ENCODE measurements at regions not wholly inside any gene's neighbourhood (a gene's known extent, or its start where the extent isn't known, plus 50 kb on each side); places are given as distances from the start of the nearest gene placed in this dataset.

DNA sequence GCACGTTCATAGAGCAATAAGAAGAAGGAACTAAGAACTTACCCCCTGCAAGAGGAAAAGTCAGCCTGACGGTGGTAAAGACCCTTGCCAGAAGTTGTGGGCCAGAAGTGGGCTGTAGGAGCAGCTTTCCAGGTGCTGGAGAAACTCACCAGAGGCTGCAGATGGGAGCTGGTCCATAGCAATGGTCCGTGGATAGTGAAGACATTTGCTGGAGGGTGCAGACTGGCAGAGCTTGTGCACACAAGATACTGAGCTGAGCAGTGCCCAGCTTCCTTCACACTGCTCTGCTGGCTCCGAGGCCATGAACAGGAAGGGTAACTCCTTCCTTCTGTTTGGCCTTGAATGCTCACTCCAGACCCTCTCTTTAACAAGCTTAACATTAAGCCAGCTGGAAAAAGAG is 149.8 kb upstream of the BNIP2 start:
- Histone ChIP-seq H3K36me3 (ENCODE audit: control insufficient read depth, insufficient read depth, low read length) (no peaks in the 10 kb centered on the region), H3K27ac (ENCODE audit: low read depth, low read length) (no peak overlapping the region), H3K9me3 (ENCODE audit: control insufficient read depth, insufficient read depth, low read length) (no peaks in the 10 kb centered on the region), H3K4me3 (ENCODE audit: low read depth, low read length) (no peak overlapping the region), H3K4me1 (ENCODE audit: control insufficient read depth, insufficient read depth, low read length) (peaks cover 3% of the 10 kb centered on the region), H3K27me3 (ENCODE audit: control insufficient read depth, insufficient read depth, low read length) (no peaks in the 10 kb centered on the region)
- DNase-seq (ENCODE audit: low read depth in 4 of 6, low spot score in 6 of 6), result no peak
- WGBS (ENCODE audit: insufficient coverage), result 70% methylated on average over 2 of the region's 4 CpGs

DNA sequence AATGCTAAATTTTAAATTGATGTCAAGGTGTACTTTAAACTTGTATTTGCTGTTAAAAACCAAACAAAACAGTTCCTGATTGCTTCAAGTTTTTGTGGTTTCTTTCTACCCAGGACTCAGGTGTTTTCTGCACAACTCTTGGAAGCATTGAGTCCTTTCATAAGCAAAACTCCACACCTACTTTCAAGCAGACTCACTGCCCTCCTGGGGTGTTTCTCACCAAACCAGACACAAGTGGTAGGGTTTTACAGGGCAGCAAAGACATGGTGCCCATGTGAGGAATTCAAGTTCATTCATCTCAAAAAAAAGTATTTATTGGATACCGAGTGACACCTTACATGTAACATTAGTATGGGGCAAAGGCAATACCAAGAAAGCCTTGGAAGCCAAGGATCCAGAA is 146.7 kb upstream of the BNIP2 start:
- no CpG with 5 or more reads among the region's 1 CpG for WGBS (ENCODE audit: insufficient coverage)
- no peak for DNase-seq (ENCODE audit: low read depth in 4 of 6, low spot score in 6 of 6)
- peaks cover 3% of the 10 kb centered on the region for H3K4me1 ChIP-seq (ENCODE audit: control insufficient read depth, insufficient read depth, low read length)
- peaks cover 2% of the 10 kb centered on the region for H3K27me3 ChIP-seq (ENCODE audit: control insufficient read depth, insufficient read depth, low read length)
- no peaks in the 10 kb centered on the region for H3K9me3 ChIP-seq (ENCODE audit: control insufficient read depth, insufficient read depth, low read length)
- H3K4me3 ChIP-seq (ENCODE audit: low read depth, low read length), result no peak overlapping the region
- H3K27ac ChIP-seq (ENCODE audit: low read depth, low read length), result no peak overlapping the region
- no peaks in the 10 kb centered on the region for H3K36me3 ChIP-seq (ENCODE audit: control insufficient read depth, insufficient read depth, low read length)

DNA sequence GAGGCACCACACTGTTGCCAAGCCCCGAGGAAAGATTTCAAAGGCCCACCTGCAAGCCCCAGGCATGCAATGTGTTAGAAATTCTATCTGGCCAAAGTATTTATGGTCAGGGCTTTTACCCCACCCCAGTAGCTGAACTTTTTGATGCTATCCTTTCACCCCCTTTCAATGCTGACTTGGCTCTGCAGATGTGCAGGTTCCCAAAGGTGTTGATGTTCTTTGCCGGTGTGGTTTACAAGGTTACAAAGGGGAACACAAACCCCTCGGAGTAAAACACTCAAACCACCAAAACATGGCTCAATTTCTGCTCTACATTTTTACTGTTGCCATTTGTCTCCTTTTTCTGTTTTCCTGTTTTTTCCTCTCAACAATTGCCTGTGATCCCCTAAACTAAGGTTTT is 145.4 kb upstream of the BNIP2 start:
- Histone ChIP-seq H3K4me1 (ENCODE audit: control insufficient read depth, insufficient read depth, low read length) (peaks cover 3% of the 10 kb centered on the region), H3K4me3 (ENCODE audit: low read depth, low read length) (no peak overlapping the region), H3K27me3 (ENCODE audit: control insufficient read depth, insufficient read depth, low read length) (peaks cover 2% of the 10 kb centered on the region), H3K36me3 (ENCODE audit: control insufficient read depth, insufficient read depth, low read length) (no peaks in the 10 kb centered on the region), H3K27ac (ENCODE audit: low read depth, low read length) (no peak overlapping the region), H3K9me3 (ENCODE audit: control insufficient read depth, insufficient read depth, low read length) (no peaks in the 10 kb centered on the region)
- no peak for DNase-seq (ENCODE audit: low read depth in 4 of 6, low spot score in 6 of 6)
- WGBS (ENCODE audit: insufficient coverage), result no CpG with 5 or more reads among the region's 3 CpGs

DNA sequence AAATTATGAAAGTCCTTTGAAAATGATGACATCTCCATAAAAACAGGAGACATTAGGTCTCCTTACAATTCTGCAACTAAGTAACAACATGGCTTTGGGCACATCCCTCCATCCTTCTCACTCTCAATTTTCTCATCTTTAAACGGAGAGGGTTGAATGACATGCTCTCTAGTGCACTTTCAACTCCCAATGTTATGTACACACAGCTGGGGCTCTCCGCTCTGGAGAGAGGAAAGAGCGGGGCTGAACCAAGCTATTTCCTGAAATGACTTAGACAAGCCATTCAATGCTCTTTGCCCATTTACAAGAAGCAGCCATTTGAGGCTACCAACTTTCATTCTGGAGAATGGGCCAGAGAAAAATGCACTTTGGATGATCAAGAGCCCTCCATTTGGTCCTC is 144.2 kb upstream of the BNIP2 start:
- 71% methylated on average over 1 of the region's 3 CpGs for WGBS (ENCODE audit: insufficient coverage)
- no peak for DNase-seq (ENCODE audit: low read depth in 4 of 6, low spot score in 6 of 6)
- Histone ChIP-seq H3K4me3 (ENCODE audit: low read depth, low read length) (no peak overlapping the region), H3K27me3 (ENCODE audit: control insufficient read depth, insufficient read depth, low read length) (peaks cover 2% of the 10 kb centered on the region), H3K27ac (ENCODE audit: low read depth, low read length) (no peak overlapping the region), H3K4me1 (ENCODE audit: control insufficient read depth, insufficient read depth, low read length) (peaks cover 3% of the 10 kb centered on the region), H3K36me3 (ENCODE audit: control insufficient read depth, insufficient read depth, low read length) (no peaks in the 10 kb centered on the region), H3K9me3 (ENCODE audit: control insufficient read depth, insufficient read depth, low read length) (no peaks in the 10 kb centered on the region)

- H3K4me3 ChIP-seq (ENCODE audit: low read depth, low read length), result no peak overlapping the region
- H3K27me3 ChIP-seq (ENCODE audit: control insufficient read depth, insufficient read depth, low read length), result peaks cover 2% of the 10 kb centered on the region
- 94% methylated on average over 5 of the region's 5 CpGs for WGBS (ENCODE audit: insufficient coverage)
- DNase-seq (ENCODE audit: low read depth in 4 of 6, low spot score in 6 of 6), result no peak
- no peak overlapping the region for H3K27ac ChIP-seq (ENCODE audit: low read depth, low read length)
- H3K4me1 ChIP-seq (ENCODE audit: control insufficient read depth, insufficient read depth, low read length), result peaks cover 3% of the 10 kb centered on the region
- no peaks in the 10 kb centered on the region for H3K36me3 ChIP-seq (ENCODE audit: control insufficient read depth, insufficient read depth, low read length)
- H3K9me3 ChIP-seq (ENCODE audit: control insufficient read depth, insufficient read depth, low read length), result no peaks in the 10 kb centered on the region
Observed at GRCh38 chr15:59830873-59831272, 141.8 kb upstream of the BNIP2 start.

GRCh38 chr15:59830098-59830497 is 141.0 kb upstream of the BNIP2 start:
- Histone ChIP-seq H3K9me3 (ENCODE audit: control insufficient read depth, insufficient read depth, low read length) (no peaks in the 10 kb centered on the region), H3K27ac (ENCODE audit: low read depth, low read length) (no peak overlapping the region), H3K27me3 (ENCODE audit: control insufficient read depth, insufficient read depth, low read length) (peaks cover 2% of the 10 kb centered on the region), H3K36me3 (ENCODE audit: control insufficient read depth, insufficient read depth, low read length) (no peaks in the 10 kb centered on the region), H3K4me3 (ENCODE audit: low read depth, low read length) (no peak overlapping the region), H3K4me1 (ENCODE audit: control insufficient read depth, insufficient read depth, low read length) (peaks cover 3% of the 10 kb centered on the region)
- no peak for DNase-seq (ENCODE audit: low read depth in 4 of 6, low spot score in 6 of 6)
- WGBS (ENCODE audit: insufficient coverage), result no CpG with 5 or more reads among the region's 2 CpGs

DNA sequence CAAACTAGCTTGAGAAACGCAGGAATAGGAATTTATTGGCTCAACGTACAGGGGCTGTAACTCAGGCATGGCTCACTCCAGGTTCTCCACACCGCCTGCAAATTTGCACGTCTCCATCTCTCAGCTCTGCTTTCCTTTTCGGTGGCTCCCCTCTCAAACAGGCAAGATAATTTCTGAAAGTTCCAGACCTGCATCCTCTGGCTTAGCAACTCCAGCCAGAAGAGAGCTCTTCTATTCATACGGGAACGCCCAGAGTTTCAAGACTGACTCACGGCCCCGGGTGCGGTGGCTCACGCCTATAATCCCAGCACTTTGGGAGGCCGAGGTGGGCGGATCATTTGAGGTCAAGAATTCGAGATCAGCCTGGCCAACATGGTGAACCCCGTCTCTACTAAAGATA is 139.7 kb upstream of the BNIP2 start:
- no peak overlapping the region for H3K4me3 ChIP-seq (ENCODE audit: low read depth, low read length)
- no peak overlapping the region for H3K27ac ChIP-seq (ENCODE audit: low read depth, low read length)
- DNase-seq (ENCODE audit: low read depth in 4 of 6, low spot score in 6 of 6), result no peak
- no peaks in the 10 kb centered on the region for H3K4me1 ChIP-seq (ENCODE audit: control insufficient read depth, insufficient read depth, low read length)
- peaks cover 2% of the 10 kb centered on the region for H3K9me3 ChIP-seq (ENCODE audit: control insufficient read depth, insufficient read depth, low read length)
- H3K27me3 ChIP-seq (ENCODE audit: control insufficient read depth, insufficient read depth, low read length), result peaks cover 2% of the 10 kb centered on the region
- no peaks in the 10 kb centered on the region for H3K36me3 ChIP-seq (ENCODE audit: control insufficient read depth, insufficient read depth, low read length)
- 93% methylated on average over 15 of the region's 15 CpGs for WGBS (ENCODE audit: insufficient coverage)

- no CpG with 5 or more reads among the region's 4 CpGs for WGBS (ENCODE audit: insufficient coverage)
- H3K9me3 ChIP-seq (ENCODE audit: control insufficient read depth, insufficient read depth, low read length), result peaks cover 5% of the 10 kb centered on the region
- no peak for DNase-seq (ENCODE audit: low read depth in 4 of 6, low spot score in 6 of 6)
- H3K27me3 ChIP-seq (ENCODE audit: control insufficient read depth, insufficient read depth, low read length), result no peaks in the 10 kb centered on the region
- H3K36me3 ChIP-seq (ENCODE audit: control insufficient read depth, insufficient read depth, low read length), result no peaks in the 10 kb centered on the region
- H3K4me1 ChIP-seq (ENCODE audit: control insufficient read depth, insufficient read depth, low read length), result no peaks in the 10 kb centered on the region
- H3K27ac ChIP-seq (ENCODE audit: low read depth, low read length), result no peak overlapping the region
- H3K4me3 ChIP-seq (ENCODE audit: low read depth, low read length), result no peak overlapping the region
Observed at GRCh38 chr15:59828263-59828662, 139.1 kb upstream of the BNIP2 start.

GRCh38 chr15:59825901-59826300 is 136.8 kb upstream of the BNIP2 start:
- Histone ChIP-seq H3K27ac (ENCODE audit: low read depth, low read length) (no peak overlapping the region), H3K9me3 (ENCODE audit: control insufficient read depth, insufficient read depth, low read length) (peaks cover 5% of the 10 kb centered on the region), H3K4me3 (ENCODE audit: low read depth, low read length) (no peak overlapping the region), H3K4me1 (ENCODE audit: control insufficient read depth, insufficient read depth, low read length) (no peaks in the 10 kb centered on the region), H3K36me3 (ENCODE audit: control insufficient read depth, insufficient read depth, low read length) (no peaks in the 10 kb centered on the region), H3K27me3 (ENCODE audit: control insufficient read depth, insufficient read depth, low read length) (no peaks in the 10 kb centered on the region)
- 80% methylated on average over 4 of the region's 7 CpGs for WGBS (ENCODE audit: insufficient coverage)
- no peak for DNase-seq (ENCODE audit: low read depth in 4 of 6, low spot score in 6 of 6)

- Histone ChIP-seq H3K4me1 (ENCODE audit: control insufficient read depth, insufficient read depth, low read length) (no peaks in the 10 kb centered on the region), H3K36me3 (ENCODE audit: control insufficient read depth, insufficient read depth, low read length) (no peaks in the 10 kb centered on the region), H3K4me3 (ENCODE audit: low read depth, low read length) (no peak overlapping the region), H3K9me3 (ENCODE audit: control insufficient read depth, insufficient read depth, low read length) (peaks cover 5% of the 10 kb centered on the region), H3K27ac (ENCODE audit: low read depth, low read length) (no peak overlapping the region), H3K27me3 (ENCODE audit: control insufficient read depth, insufficient read depth, low read length) (no peaks in the 10 kb centered on the region)
- no peak for DNase-seq (ENCODE audit: low read depth in 4 of 6, low spot score in 6 of 6)
- WGBS (ENCODE audit: insufficient coverage), result no CpG with 5 or more reads among the region's 1 CpG
Observed at GRCh38 chr15:59821286-59821685, 132.2 kb upstream of the BNIP2 start.
